ENCODE measurements at regions not wholly inside any gene's neighbourhood (a gene's known extent, or its start where the extent isn't known, plus 50 kb on each side); places are given as distances from the start of the nearest gene placed in this dataset.

DNA sequence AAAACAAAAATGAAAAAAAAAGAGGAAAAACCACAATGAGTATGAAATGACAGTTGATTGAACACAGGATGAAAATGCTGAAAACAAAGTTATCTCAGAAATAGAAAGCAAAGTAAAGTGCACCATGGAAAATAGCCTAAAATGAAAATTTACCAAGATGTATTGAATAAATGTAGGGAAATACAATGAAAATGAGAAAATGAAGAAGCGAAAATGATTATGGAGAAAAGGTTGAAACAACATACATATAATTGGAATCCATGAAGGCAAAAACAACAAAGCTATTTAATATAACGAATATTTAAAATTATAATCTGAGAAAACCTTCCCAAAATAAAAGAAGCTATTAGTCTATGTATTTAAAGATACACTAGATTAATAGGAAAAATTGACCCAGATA is 147.4 kb downstream of the TMEM18 start:
- TF ChIP-seq, protein P1, sequence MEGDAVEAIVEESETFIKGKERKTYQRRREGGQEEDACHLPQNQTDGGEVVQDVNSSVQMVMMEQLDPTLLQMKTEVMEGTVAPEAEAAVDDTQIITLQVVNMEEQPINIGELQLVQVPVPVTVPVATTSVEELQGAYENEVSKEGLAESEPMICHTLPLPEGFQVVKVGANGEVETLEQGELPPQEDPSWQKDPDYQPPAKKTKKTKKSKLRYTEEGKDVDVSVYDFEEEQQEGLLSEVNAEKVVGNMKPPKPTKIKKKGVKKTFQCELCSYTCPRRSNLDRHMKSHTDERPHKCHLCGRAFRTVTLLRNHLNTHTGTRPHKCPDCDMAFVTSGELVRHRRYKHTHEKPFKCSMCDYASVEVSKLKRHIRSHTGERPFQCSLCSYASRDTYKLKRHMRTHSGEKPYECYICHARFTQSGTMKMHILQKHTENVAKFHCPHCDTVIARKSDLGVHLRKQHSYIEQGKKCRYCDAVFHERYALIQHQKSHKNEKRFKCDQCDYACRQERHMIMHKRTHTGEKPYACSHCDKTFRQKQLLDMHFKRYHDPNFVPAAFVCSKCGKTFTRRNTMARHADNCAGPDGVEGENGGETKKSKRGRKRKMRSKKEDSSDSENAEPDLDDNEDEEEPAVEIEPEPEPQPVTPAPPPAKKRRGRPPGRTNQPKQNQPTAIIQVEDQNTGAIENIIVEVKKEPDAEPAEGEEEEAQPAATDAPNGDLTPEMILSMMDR (IDR thresholded peaks at IDR 0.05 in 2 of 3, conservative IDR thresholded peaks at IDR 0.05 in 1 of 3; ENCODE audit: control insufficient read depth in 2 of 3, extremely low read depth in 1 of 3, insufficient read depth in 1 of 3, low read depth in 3 of 3, low read length in 3 of 3) = no peak
- TF ChIP-seq HDGF (IDR thresholded peaks at IDR 0.05) (no peak), EZH2 (IDR thresholded peaks at IDR 0.05; ENCODE audit: borderline replicate concordance, control insufficient read depth, low read depth, low read length) (no peak), IKZF2 (IDR thresholded peaks at IDR 0.05) (no peak), TCF7 (IDR thresholded peaks at IDR 0.05; ENCODE audit: borderline replicate concordance) (no peak), TBL1XR1 (IDR thresholded peaks at IDR 0.05; ENCODE audit: low read depth, low read length) (no peak), POLR2A (IDR thresholded peaks at IDR 0.05; ENCODE audit: low read depth, low read length) (no peak), MTA2 (IDR thresholded peaks at IDR 0.05; ENCODE audit: low read depth) (no peak), MTA3 (IDR thresholded peaks at IDR 0.05; ENCODE audit: borderline replicate concordance, low read length) (no peak), MYC (IDR thresholded peaks at IDR 0.05; ENCODE audit: insufficient read depth, insufficient read length, insufficient replicate concordance, low read length, severe bottlenecking) (no peak)
- TF ChIP-seq, protein P2, sequence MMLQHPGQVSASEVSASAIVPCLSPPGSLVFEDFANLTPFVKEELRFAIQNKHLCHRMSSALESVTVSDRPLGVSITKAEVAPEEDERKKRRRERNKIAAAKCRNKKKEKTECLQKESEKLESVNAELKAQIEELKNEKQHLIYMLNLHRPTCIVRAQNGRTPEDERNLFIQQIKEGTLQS (IDR thresholded peaks at IDR 0.05; ENCODE audit: borderline replicate concordance, extremely low read depth, low read depth, low read length) = no peak
- TF ChIP-seq, protein P3, sequence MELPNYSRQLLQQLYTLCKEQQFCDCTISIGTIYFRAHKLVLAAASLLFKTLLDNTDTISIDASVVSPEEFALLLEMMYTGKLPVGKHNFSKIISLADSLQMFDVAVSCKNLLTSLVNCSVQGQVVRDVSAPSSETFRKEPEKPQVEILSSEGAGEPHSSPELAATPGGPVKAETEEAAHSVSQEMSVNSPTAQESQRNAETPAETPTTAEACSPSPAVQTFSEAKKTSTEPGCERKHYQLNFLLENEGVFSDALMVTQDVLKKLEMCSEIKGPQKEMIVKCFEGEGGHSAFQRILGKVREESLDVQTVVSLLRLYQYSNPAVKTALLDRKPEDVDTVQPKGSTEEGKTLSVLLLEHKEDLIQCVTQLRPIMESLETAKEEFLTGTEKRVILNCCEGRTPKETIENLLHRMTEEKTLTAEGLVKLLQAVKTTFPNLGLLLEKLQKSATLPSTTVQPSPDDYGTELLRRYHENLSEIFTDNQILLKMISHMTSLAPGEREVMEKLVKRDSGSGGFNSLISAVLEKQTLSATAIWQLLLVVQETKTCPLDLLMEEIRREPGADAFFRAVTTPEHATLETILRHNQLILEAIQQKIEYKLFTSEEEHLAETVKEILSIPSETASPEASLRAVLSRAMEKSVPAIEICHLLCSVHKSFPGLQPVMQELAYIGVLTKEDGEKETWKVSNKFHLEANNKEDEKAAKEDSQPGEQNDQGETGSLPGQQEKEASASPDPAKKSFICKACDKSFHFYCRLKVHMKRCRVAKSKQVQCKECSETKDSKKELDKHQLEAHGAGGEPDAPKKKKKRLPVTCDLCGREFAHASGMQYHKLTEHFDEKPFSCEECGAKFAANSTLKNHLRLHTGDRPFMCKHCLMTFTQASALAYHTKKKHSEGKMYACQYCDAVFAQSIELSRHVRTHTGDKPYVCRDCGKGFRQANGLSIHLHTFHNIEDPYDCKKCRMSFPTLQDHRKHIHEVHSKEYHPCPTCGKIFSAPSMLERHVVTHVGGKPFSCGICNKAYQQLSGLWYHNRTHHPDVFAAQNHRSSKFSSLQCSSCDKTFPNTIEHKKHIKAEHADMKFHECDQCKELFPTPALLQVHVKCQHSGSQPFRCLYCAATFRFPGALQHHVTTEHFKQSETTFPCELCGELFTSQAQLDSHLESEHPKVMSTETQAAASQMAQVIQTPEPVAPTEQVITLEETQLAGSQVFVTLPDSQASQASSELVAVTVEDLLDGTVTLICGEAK (IDR thresholded peaks at IDR 0.05; ENCODE audit: borderline replicate concordance) = no peak

All from GM12878 (cell line).